DOHH2 (cell line): ENCODE measurements at regions not wholly inside any gene's neighbourhood (a gene's known extent, or its start where the extent isn't known, plus 50 kb on each side); places are given as distances from the start of the nearest gene placed in this dataset.

ENCODE experiments used
- H3F3A ChIP-seq: fragments of 200-600 bp; sonication (generic), shearing (Covaris generic); 2 replicates; pipeline ENCODE4 v1.6.0; 2016; ENCODE audit warnings: antibody characterized with exemption, mild to moderate bottlenecking; ENCODE audit not compliant: control insufficient read depth, insufficient read depth
- H3K27ac ChIP-seq: fragments of 200-600 bp; sonication (generic); 2 replicates; pipeline ENCODE4 v1.5.1; 2014; ENCODE audit warnings: low read depth, mild to moderate bottlenecking, low read length, moderate library complexity
- H3K27me3 ChIP-seq: fragments of 200-600 bp; sonication (generic); 2 replicates; pipeline ENCODE4 v1.6.1; 2014; ENCODE audit warnings: mild to moderate bottlenecking, low read length, mixed read lengths; ENCODE audit not compliant: control insufficient read depth
- H3K36me3 ChIP-seq: fragments of 200-600 bp; sonication (generic); 2 replicates; pipeline ENCODE4 v1.6.1; 2014; ENCODE audit warnings: mild to moderate bottlenecking, low read length, moderate library complexity, mixed read lengths; ENCODE audit not compliant: control insufficient read depth
- H3K4me1 ChIP-seq: fragments of 200-600 bp; sonication (generic); 2 replicates; pipeline ENCODE4 v1.6.1; 2014; ENCODE audit warnings: mild to moderate bottlenecking, low read length, mixed read lengths; ENCODE audit not compliant: control insufficient read depth
- H3K4me2 ChIP-seq: fragments of 200-600 bp; sonication (generic); 2 replicates; pipeline ENCODE4 v1.6.0; 2014; ENCODE audit warnings: mild to moderate bottlenecking, low read length, moderate library complexity
- H3K4me3 ChIP-seq: fragments of 200-600 bp; sonication (generic); 2 replicates; pipeline ENCODE4 v1.5.1; 2014; ENCODE audit warnings: mild to moderate bottlenecking, low read length, mixed read lengths
- H3K79me2 ChIP-seq: fragments of 200-600 bp; sonication (generic); 2 replicates; pipeline ENCODE4 v1.6.1; 2014; ENCODE audit warnings: mild to moderate bottlenecking, low read length, mixed read lengths; ENCODE audit not compliant: control insufficient read depth
- H3K9me2 ChIP-seq: fragments of 200-600 bp; sonication (generic); replicated peaks from 2 replicates; pipeline ENCODE4 v1.6.1; 2014; ENCODE audit warnings: mild to moderate bottlenecking, low read length, mixed read lengths; ENCODE audit not compliant: control insufficient read depth
- H3K9me3 ChIP-seq: fragments of 200-600 bp; sonication (generic); 2 replicates; pipeline ENCODE4 v1.6.1; 2014; ENCODE audit warnings: antibody characterized with exemption, low read length, mixed read lengths; ENCODE audit not compliant: control insufficient read depth, insufficient read depth
- H4K20me1 ChIP-seq: fragments of 200-600 bp; sonication (generic); 2 replicates; pipeline ENCODE4 v1.6.0; 2014; ENCODE audit warnings: low read depth, mild to moderate bottlenecking, antibody characterized with exemption, low read length, moderate library complexity; ENCODE audit not compliant: control insufficient read depth, insufficient read depth
- EZH2phosphoT487 ChIP-seq: fragments of 200-600 bp; sonication (generic); IDR thresholded peaks from 2 replicates; pipeline ENCODE4 v1.6.1; 2017; ENCODE audit warnings: borderline replicate concordance, mild to moderate bottlenecking, antibody characterized with exemption, low read length, moderate library complexity, mixed read lengths
- TF ChIP-seq, protein P1 (sequence below): fragments of 200-600 bp; sonication (generic); IDR thresholded peaks from one replicate; pipeline ENCODE4 v1.5.1; 2014; ENCODE audit warnings: antibody characterized with exemption, mild to moderate bottlenecking, low read depth, low read length; ENCODE audit not compliant: poor library complexity, severe bottlenecking

DNA sequence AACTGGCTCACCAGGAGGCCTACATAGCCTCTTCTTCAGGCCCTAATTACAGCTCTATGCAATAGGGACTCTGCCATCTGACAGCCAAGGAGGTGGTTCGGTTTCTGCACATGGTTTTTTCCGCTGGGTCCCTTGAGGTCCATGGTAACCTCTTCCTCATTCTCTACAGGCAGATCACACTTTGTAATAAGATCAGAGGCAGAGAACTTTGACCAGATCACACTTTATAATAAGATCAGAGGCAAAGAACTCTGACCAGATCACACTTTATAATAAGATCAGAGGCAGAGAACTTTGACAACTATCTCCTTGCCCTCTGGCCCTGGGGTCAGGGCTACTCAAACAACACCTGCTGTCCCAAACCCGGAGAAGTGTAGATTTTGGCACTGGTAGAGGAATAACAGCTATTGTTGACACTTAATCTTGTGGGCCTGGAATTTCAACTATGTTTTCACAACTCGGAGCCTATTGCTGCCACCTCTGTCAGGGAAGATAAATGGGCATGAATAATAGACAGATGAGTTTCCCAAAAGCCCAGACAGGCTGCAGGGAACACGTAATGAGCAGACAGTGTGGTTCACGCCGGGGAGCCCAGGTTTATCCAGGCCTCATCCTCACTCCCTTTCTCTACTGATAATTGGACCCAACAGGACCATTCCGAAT is 246.1 kb downstream of the UQCRFS1 start:
- no peaks in the 10 kb centered on the region for H3K9me2 ChIP-seq
- H3K27ac ChIP-seq: no peak overlapping the region
- H4K20me1 ChIP-seq: no peaks in the 10 kb centered on the region
- TF ChIP-seq, protein P1, sequence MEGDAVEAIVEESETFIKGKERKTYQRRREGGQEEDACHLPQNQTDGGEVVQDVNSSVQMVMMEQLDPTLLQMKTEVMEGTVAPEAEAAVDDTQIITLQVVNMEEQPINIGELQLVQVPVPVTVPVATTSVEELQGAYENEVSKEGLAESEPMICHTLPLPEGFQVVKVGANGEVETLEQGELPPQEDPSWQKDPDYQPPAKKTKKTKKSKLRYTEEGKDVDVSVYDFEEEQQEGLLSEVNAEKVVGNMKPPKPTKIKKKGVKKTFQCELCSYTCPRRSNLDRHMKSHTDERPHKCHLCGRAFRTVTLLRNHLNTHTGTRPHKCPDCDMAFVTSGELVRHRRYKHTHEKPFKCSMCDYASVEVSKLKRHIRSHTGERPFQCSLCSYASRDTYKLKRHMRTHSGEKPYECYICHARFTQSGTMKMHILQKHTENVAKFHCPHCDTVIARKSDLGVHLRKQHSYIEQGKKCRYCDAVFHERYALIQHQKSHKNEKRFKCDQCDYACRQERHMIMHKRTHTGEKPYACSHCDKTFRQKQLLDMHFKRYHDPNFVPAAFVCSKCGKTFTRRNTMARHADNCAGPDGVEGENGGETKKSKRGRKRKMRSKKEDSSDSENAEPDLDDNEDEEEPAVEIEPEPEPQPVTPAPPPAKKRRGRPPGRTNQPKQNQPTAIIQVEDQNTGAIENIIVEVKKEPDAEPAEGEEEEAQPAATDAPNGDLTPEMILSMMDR: no peak
- TF ChIP-seq EZH2phosphoT487: no peak
- H3K4me2 ChIP-seq: no peak overlapping the region
- no peaks in the 10 kb centered on the region for H3F3A ChIP-seq
- H3K79me2 ChIP-seq: no peaks in the 10 kb centered on the region
- H3K4me1 ChIP-seq: no peaks in the 10 kb centered on the region
- no peaks in the 10 kb centered on the region for H3K27me3 ChIP-seq
- H3K4me3 ChIP-seq: no peak overlapping the region
- H3K36me3 ChIP-seq: no peaks in the 10 kb centered on the region
- no peaks in the 10 kb centered on the region for H3K9me3 ChIP-seq

DNA sequence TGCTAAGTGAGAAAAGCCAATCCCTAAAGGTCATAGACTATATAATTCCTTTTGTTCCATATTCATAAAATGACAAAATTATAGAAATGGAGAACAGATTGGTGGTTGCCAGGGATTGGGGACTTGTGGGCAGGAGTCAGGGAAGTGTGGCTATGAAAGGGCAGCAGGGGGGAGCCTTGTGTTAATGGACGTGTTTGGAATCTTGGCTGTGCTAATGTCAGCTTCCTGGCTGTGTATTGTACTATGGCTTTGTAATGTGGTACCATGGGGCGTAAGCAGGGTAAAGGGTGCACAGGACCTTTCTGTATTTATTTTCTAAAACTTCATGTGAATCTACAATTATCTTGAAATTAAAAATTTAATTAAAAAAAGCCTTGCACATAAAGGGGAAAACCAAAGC is 248.5 kb downstream of the UQCRFS1 start:
- no peak overlapping the region for H3K27ac ChIP-seq
- H3K27me3 ChIP-seq: no peaks in the 10 kb centered on the region
- H3K36me3 ChIP-seq: no peaks in the 10 kb centered on the region
- no peaks in the 10 kb centered on the region for H3K4me1 ChIP-seq
- H3K9me3 ChIP-seq: no peaks in the 10 kb centered on the region
- TF ChIP-seq, protein P1: no peak
- TF ChIP-seq EZH2phosphoT487: no peak
- H3K9me2 ChIP-seq: no peaks in the 10 kb centered on the region
- no peaks in the 10 kb centered on the region for H3F3A ChIP-seq
- H3K79me2 ChIP-seq: no peaks in the 10 kb centered on the region
- H4K20me1 ChIP-seq: no peaks in the 10 kb centered on the region
- no peak overlapping the region for H3K4me2 ChIP-seq
- no peak overlapping the region for H3K4me3 ChIP-seq

DNA sequence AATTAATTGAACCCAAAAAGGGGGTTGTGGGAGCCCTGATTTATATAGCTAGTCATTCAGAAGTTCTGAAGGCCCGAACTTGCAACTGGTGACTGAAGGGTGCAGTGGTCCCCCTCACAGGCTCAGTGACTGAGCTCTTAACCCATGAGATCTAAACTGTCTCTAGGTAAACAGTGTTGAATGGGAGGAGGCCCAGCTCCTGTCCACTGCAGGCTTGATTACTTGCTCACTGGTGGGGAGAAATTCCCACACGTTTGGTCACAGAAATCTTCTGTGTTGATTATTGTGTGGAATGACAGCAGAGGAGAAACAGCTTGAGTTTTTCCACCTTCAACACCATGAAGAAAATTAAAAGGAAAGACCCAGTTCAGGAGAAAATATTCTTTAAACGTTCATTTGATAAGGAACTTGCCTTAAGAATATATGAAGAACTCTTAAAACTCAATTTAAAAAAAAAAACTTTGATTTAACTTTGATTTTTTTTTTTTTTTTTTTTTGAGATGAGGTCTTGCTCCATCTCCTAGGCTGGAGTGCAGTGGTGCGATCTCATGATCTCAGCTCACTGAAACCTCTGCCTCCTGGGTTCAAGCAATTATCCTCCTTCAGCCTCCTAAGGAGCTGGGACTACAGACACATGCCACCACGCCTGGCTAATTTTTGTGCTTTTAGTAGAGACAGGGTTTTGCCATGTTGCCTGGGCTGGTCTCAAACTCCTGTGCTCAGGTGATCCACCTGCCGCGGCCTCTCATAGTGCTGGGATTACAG is 249.3 kb downstream of the UQCRFS1 start:
- H3K4me1 ChIP-seq: no peaks in the 10 kb centered on the region
- no peaks in the 10 kb centered on the region for H4K20me1 ChIP-seq
- H3K4me3 ChIP-seq: no peak overlapping the region
- no peak overlapping the region for H3K27ac ChIP-seq
- no peaks in the 10 kb centered on the region for H3K9me3 ChIP-seq
- H3K4me2 ChIP-seq: no peak overlapping the region
- H3K79me2 ChIP-seq: no peaks in the 10 kb centered on the region
- H3K9me2 ChIP-seq: no peaks in the 10 kb centered on the region
- H3K36me3 ChIP-seq: no peaks in the 10 kb centered on the region
- no peak for TF ChIP-seq EZH2phosphoT487
- TF ChIP-seq, protein P1: no peak
- no peaks in the 10 kb centered on the region for H3K27me3 ChIP-seq
- no peaks in the 10 kb centered on the region for H3F3A ChIP-seq
